GM21423 (cell line): ENCODE measurements at regions not wholly inside any gene's neighbourhood (a gene's known extent, or its start where the extent isn't known, plus 50 kb on each side); places are given as distances from the start of the nearest gene placed in this dataset.
A peak's percentile ranks its signal among the peaks of the same experiment; 100 is the strongest.

ENCODE experiments used
- ATAC-seq: cut with Tn5 transposase; IDR thresholded peaks from one replicate; pipeline ENCODE4 v1.9.1; 2021; ENCODE audit warnings: mild to moderate bottlenecking, moderate library complexity; ENCODE audit not compliant: unreplicated experiment

GRCh38 chr4:11487139-11487538, 58.4 kb upstream of the HS3ST1 start:
- no peak for ATAC-seq

GRCh38 chr4:11485926-11486325, 57.2 kb upstream of the HS3ST1 start:
- no peak for ATAC-seq

- ATAC-seq, result no peak
Observed at GRCh38 chr4:11484531-11484930, 55.8 kb upstream of the HS3ST1 start.

GRCh38 chr4:11483046-11483445, 54.4 kb upstream of the HS3ST1 start:
- ATAC-seq, result no peak

- ATAC-seq, result peak; percentile 85
Observed at GRCh38 chr4:11480683-11481082, 52.0 kb upstream of the HS3ST1 start.
